NT2/D1 (cell line): ENCODE measurements at regions not wholly inside any gene's neighbourhood (a gene's known extent, or its start where the extent isn't known, plus 50 kb on each side); places are given as distances from the start of the nearest gene placed in this dataset.

ENCODE experiments used
- SUZ12 ChIP-seq: IDR thresholded peaks from 2 replicates; pipeline ENCODE4 v1.6.1; 2011; ENCODE audit not compliant: insufficient read length, insufficient read depth; ENCODE audit errors: extremely low read depth
- YY1 ChIP-seq: IDR thresholded peaks from 2 replicates; pipeline ENCODE4 v1.6.1; 2011; ENCODE audit not compliant: insufficient read length, insufficient read depth
- ZNF274 ChIP-seq: IDR thresholded peaks from 2 replicates; pipeline ENCODE4 v1.6.1; 2011; ENCODE audit warnings: mild to moderate bottlenecking, low read depth, low read length

DNA sequence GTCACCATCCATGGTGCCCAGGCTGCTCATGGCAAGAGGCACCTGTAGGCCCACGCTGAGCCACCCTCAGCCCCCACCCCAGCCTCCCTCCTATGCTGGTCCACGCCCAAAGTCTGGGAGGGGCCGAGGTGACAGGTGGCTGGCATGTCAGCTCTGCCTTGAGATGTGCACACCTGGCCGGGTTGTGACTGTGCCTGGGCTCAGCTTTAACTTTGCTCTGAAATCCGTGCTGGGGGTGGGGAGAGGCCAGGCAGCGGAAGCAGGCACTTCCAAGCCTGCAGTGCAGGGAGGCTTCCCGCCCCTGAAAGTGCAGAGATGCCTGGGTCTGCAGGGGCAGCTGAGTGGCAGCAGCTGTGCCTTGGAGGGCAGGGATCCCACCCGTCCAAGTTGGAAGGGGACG, 1124.8 kb downstream of the SI start:
- no peak for TF ChIP-seq YY1
- no peak for TF ChIP-seq ZNF274
- TF ChIP-seq SUZ12, result no peak
